ENCODE measurements at regions not wholly inside any gene's neighbourhood (a gene's known extent, or its start where the extent isn't known, plus 50 kb on each side); places are given as distances from the start of the nearest gene placed in this dataset.
"Not testable (repeated sequence)": the region's sequence is repeated elsewhere in the genome, so short reads cannot be mapped to it uniquely, and the experiment has no call there.

DNA sequence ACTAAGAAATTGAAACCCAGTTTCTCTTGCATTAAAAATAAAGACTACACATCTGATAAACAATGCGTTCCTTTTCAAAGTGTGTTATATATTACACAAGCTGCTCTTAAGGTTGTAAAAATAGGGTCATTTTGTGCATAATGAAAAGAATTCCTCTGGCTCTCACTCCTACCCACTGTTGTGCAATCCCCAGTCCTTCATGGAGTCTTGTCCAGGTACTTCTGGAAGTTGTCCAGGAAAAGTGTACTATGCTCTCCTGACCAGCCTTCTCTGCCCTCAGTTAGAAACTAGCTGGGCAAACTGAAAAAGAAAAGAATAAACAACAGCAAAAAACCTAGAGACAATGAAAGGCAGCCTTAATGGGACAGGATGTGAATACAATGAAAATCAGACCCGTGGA, 345.5 kb upstream of the PAPPA start:
- ATAC-seq (ENCODE audit: insufficient number of reproducible peaks, low FRiP score, low read depth): no peak
- Histone ChIP-seq H3K27me3 (replicated peaks; ENCODE audit: insufficient read depth) (no peaks in the 10 kb centered on the region), H3K4me3 (no peak overlapping the region), H3K36me3 (no peaks in the 10 kb centered on the region), H3K9me3 (no peaks in the 10 kb centered on the region), H3K4me1 (ENCODE audit: control insufficient read depth in 1 of 2, low read depth in 2 of 2) (no peaks in the 10 kb centered on the region), H3K27ac (no peak overlapping the region)
- no peak for DNase-seq (ENCODE audit: low spot score)
- TF ChIP-seq, protein P1, sequence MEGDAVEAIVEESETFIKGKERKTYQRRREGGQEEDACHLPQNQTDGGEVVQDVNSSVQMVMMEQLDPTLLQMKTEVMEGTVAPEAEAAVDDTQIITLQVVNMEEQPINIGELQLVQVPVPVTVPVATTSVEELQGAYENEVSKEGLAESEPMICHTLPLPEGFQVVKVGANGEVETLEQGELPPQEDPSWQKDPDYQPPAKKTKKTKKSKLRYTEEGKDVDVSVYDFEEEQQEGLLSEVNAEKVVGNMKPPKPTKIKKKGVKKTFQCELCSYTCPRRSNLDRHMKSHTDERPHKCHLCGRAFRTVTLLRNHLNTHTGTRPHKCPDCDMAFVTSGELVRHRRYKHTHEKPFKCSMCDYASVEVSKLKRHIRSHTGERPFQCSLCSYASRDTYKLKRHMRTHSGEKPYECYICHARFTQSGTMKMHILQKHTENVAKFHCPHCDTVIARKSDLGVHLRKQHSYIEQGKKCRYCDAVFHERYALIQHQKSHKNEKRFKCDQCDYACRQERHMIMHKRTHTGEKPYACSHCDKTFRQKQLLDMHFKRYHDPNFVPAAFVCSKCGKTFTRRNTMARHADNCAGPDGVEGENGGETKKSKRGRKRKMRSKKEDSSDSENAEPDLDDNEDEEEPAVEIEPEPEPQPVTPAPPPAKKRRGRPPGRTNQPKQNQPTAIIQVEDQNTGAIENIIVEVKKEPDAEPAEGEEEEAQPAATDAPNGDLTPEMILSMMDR (IDR thresholded peaks at IDR 0.05): no peak

DNA sequence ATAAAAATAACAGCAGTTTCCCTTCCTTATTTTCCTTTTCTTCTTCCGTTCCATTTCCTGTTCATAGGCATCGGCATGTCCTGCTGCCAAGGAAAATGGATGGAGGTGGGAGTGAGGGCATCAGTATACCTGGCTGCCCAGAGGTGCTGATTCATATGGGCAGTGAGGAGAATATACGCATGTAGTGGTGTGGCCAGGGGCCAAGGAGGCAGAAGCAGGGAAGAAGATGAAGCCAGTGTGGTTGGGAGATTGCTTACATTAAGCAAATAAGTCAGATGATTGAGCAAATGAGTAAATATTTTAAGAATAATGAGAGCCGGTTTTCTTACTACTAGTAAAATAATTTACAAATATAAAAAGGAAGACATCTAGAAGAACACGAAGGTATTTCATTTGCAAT, 344.9 kb upstream of the PAPPA start:
- Histone ChIP-seq H3K27me3 (replicated peaks; ENCODE audit: insufficient read depth) (no peaks in the 10 kb centered on the region), H3K9me3 (no peaks in the 10 kb centered on the region), H3K27ac (no peak overlapping the region), H3K4me1 (ENCODE audit: control insufficient read depth in 1 of 2, low read depth in 2 of 2) (no peaks in the 10 kb centered on the region), H3K36me3 (no peaks in the 10 kb centered on the region), H3K4me3 (no peak overlapping the region)
- no peak for DNase-seq (ENCODE audit: low spot score)
- no peak for ATAC-seq (ENCODE audit: insufficient number of reproducible peaks, low FRiP score, low read depth)
- TF ChIP-seq, protein P1 (IDR thresholded peaks at IDR 0.05): no peak

DNA sequence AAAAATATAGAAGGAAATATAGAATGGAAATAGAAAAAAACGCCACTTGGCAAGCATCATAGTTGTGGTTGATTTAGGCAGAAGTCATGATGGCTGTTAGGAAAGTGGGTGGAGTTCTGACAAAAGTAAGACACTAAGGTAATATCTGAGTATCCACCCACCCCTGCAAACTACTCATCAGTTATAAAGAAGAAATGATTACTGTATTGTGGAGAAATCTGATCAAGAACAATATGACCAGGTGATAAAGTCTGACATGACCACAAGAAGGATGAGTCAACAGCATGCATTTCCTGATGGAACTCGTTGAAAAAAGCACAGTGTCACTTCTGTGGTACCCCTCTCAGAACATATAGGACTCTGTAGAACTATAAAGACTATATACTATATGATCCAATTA, 343.4 kb upstream of the PAPPA start:
- H3K27me3 ChIP-seq (replicated peaks; ENCODE audit: insufficient read depth): no peaks in the 10 kb centered on the region
- DNase-seq (ENCODE audit: low spot score): no peak
- H3K4me3 ChIP-seq: no peak overlapping the region
- H3K9me3 ChIP-seq: no peaks in the 10 kb centered on the region
- no peak for ATAC-seq (ENCODE audit: insufficient number of reproducible peaks, low FRiP score, low read depth)
- H3K36me3 ChIP-seq: no peaks in the 10 kb centered on the region
- TF ChIP-seq, protein P1 (IDR thresholded peaks at IDR 0.05): no peak
- no peaks in the 10 kb centered on the region for H3K4me1 ChIP-seq (ENCODE audit: control insufficient read depth in 1 of 2, low read depth in 2 of 2)
- no peak overlapping the region for H3K27ac ChIP-seq

DNA sequence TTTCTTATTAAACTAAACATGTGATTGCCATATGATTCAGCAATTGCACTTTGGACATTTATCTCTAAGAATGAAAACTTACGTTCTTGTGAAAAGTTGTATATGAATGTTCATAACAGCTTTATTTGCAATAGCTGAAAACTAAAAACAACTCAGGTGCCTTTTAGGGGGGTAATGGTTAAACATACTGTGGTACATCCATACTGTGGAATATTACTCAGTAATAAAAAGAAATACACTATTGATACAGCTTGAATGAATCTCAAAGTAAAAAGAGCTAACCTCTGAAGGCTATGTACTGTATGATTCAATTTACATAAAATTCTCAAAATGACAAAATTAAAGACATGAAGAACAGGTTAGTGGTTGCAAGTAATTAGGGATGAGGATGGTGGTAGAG, 339.5 kb upstream of the PAPPA start:
- Histone ChIP-seq H3K27ac (no peak overlapping the region), H3K4me3 (no peak overlapping the region), H3K4me1 (ENCODE audit: control insufficient read depth in 1 of 2, low read depth in 2 of 2) (no peaks in the 10 kb centered on the region), H3K9me3 (no peaks in the 10 kb centered on the region), H3K27me3 (replicated peaks; ENCODE audit: insufficient read depth) (no peaks in the 10 kb centered on the region), H3K36me3 (no peaks in the 10 kb centered on the region)
- TF ChIP-seq, protein P1 (IDR thresholded peaks at IDR 0.05): no peak
- DNase-seq (ENCODE audit: low spot score) (no peak), ATAC-seq (ENCODE audit: insufficient number of reproducible peaks, low FRiP score, low read depth) (no peak)

DNA sequence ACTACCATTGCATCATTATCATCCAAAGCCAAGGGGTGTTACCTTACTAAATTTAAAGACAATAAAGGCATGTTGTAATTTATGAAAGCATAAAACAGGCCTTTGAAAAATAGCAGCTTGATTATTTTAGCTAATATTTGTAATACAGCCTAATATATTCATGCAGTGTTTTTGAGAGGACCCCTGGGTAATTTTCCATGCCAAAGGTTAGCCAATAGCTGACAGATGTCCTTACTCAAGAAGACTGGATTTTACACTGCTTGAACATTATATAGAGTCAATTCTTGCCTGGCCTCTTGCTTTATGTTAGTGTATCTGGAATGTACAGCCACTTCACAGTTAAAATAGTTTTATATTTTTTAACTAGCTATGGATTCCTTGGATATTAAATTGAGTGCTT, 337.8 kb upstream of the PAPPA start:
- H3K4me1 ChIP-seq (ENCODE audit: control insufficient read depth in 1 of 2, low read depth in 2 of 2): no peaks in the 10 kb centered on the region
- DNase-seq (ENCODE audit: low spot score): no peak
- no peak overlapping the region for H3K27ac ChIP-seq
- H3K4me3 ChIP-seq: no peak overlapping the region
- TF ChIP-seq, protein P1 (IDR thresholded peaks at IDR 0.05): no peak
- ATAC-seq (ENCODE audit: insufficient number of reproducible peaks, low FRiP score, low read depth): no peak
- no peaks in the 10 kb centered on the region for H3K27me3 ChIP-seq (replicated peaks; ENCODE audit: insufficient read depth)
- H3K36me3 ChIP-seq: no peaks in the 10 kb centered on the region
- no peaks in the 10 kb centered on the region for H3K9me3 ChIP-seq

DNA sequence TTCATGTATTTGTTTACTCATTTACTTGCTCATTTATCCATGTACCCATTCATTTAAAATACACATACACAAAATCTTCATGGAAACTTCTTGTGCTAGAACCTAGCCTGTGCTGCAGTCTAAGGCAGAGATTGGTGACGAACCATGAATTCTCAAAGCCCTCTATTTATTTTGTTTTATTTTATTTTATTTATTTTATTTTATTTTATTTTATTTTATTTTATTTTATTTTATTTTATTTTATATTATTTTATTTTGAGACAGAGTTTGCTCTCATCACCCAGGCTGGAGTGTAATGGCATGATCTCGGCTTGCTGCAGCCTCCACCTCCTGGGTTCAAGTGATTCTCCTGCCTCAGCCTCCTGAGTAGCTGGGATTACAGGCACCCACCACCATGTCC, 334.9 kb upstream of the PAPPA start:
- H3K27ac ChIP-seq; H3K27me3 ChIP-seq (replicated peaks; ENCODE audit: insufficient read depth); H3K4me1 ChIP-seq (ENCODE audit: control insufficient read depth in 1 of 2, low read depth in 2 of 2); ATAC-seq (ENCODE audit: insufficient number of reproducible peaks, low FRiP score, low read depth); H3K4me3 ChIP-seq; DNase-seq (ENCODE audit: low spot score); H3K9me3 ChIP-seq; H3K36me3 ChIP-seq: not testable (repeated sequence)

Measured in thoracic aorta (tissue), 2 donors.